Stimulated activated CD8-positive, alpha-beta memory T cell treated with anti-CD3 and anti-CD28 coated beads, Interleukin-12 subunit alpha, Interleukin-12 subunit beta, amount 100 ng/mL, for 1 hour (primary cell): ENCODE measurements at regions not wholly inside any gene's neighbourhood (a gene's known extent, or its start where the extent isn't known, plus 50 kb on each side); places are given as distances from the start of the nearest gene placed in this dataset.

Experiments
- DNase-seq: peaks from one replicate; pipeline ENCODE4 v3.0.0-alpha.2; 2020; ENCODE audit warnings: low read depth

GRCh38 chr21:27171707-27172106 is 204.8 kb upstream of the ADAMTS5 start:
- no peak for DNase-seq

- no peak for DNase-seq
Observed at GRCh38 chr21:27168084-27168483, 201.2 kb upstream of the ADAMTS5 start.

GRCh38 chr21:27164208-27165177 is 197.6 kb upstream of the ADAMTS5 start:
- no peak for DNase-seq

- DNase-seq, result no peak
Observed at GRCh38 chr21:27158967-27159366, 192.1 kb upstream of the ADAMTS5 start.

- DNase-seq, result no peak
Observed at GRCh38 chr21:27157097-27157496, 190.2 kb upstream of the ADAMTS5 start.

- DNase-seq, result no peak
Observed at GRCh38 chr21:27156666-27157065, 189.8 kb upstream of the ADAMTS5 start.

GRCh38 chr21:27155130-27155500 is 188.2 kb upstream of the ADAMTS5 start:
- no peak for DNase-seq

GRCh38 chr21:27154451-27155129 is 187.7 kb upstream of the ADAMTS5 start:
- no peak for DNase-seq

- DNase-seq, result no peak
Observed at GRCh38 chr21:27152996-27153395, 186.1 kb upstream of the ADAMTS5 start.

GRCh38 chr21:27149034-27149433 is 182.1 kb upstream of the ADAMTS5 start:
- DNase-seq, result no peak

GRCh38 chr21:27146268-27146667 is 179.4 kb upstream of the ADAMTS5 start:
- DNase-seq, result no peak

GRCh38 chr21:27145134-27145798 is 178.4 kb upstream of the ADAMTS5 start:
- no peak for DNase-seq

GRCh38 chr21:27143476-27143875 is 176.6 kb upstream of the ADAMTS5 start:
- DNase-seq, result no peak

GRCh38 chr21:27139526-27139925 is 172.6 kb upstream of the ADAMTS5 start:
- no peak for DNase-seq

GRCh38 chr21:27134516-27134915 is 167.6 kb upstream of the ADAMTS5 start:
- DNase-seq, result no peak

- DNase-seq, result no peak
Observed at GRCh38 chr21:27132266-27132665, 165.4 kb upstream of the ADAMTS5 start.

GRCh38 chr21:27130154-27130553 is 163.3 kb upstream of the ADAMTS5 start:
- no peak for DNase-seq

- DNase-seq, result no peak
Observed at GRCh38 chr21:27129694-27130093, 162.8 kb upstream of the ADAMTS5 start.

- DNase-seq, result no peak
Observed at GRCh38 chr21:27129215-27129614, 162.3 kb upstream of the ADAMTS5 start.

GRCh38 chr21:27126140-27126539 is 159.3 kb upstream of the ADAMTS5 start:
- no peak for DNase-seq

- no peak for DNase-seq
Observed at GRCh38 chr21:27122686-27123085, 155.8 kb upstream of the ADAMTS5 start.

GRCh38 chr21:27114111-27114510 is 147.2 kb upstream of the ADAMTS5 start:
- no peak for DNase-seq

GRCh38 chr21:27112186-27112585 is 145.3 kb upstream of the ADAMTS5 start:
- DNase-seq, result no peak
